NCI-H524 (cell line): ENCODE measurements at regions not wholly inside any gene's neighbourhood (a gene's known extent, or its start where the extent isn't known, plus 50 kb on each side); places are given as distances from the start of the nearest gene placed in this dataset.
"Not testable (repeated sequence)": the region's sequence is repeated elsewhere in the genome, so short reads cannot be mapped to it uniquely, and the experiment has no call there.

Source experiments
- DNase-seq, 2 experiments: peaks; one replicate each; lab custom pipeline; 2025; lab: John Stamatoyannopoulos, UW

- no peak for DNase-seq
These were observed 89.8 kb upstream of the PODXL start for GRCh38 chr7:131646203-131646602.

DNA sequence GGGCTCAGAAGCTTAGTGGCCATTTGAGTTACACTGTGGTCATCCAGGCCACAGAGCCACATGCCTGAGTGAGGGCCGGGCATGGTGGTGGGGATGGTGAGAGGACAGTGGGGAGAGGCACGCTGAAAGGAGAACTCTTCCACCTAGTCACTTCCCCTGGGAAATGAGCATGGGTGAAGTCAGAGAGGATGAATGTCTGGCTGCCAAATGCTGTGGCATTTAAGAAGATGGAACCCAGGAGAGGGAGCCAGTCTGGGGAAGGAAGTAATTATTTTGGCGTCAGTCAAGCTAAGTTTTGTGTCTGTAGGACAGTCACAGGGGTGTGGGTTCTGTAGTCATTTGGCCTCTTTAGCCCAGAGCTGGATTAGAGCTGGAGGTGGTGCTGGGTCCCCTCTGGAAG is 86.0 kb upstream of the PODXL start:
- DNase-seq, result no peak

DNA sequence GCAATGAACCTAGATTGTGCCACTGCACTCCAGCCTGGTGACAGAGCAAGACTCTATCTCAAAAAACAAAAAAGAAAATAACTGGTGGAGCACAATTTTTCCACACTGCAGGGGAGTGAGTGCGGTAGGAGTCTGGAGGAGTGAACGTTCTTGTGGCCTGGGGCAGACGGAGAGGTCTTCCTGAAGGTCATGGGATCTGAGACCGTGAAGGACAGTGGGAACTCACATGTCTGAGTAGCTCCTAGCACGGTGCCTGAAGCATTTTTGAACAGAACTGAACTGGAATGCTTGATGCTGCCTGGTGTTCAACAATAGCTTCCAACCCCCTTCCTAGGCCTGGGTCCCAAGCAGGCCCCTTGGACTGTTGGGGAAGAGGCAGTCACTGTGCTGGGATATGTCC is 84.3 kb upstream of the PODXL start:
- DNase-seq, result no peak

GRCh38 chr7:131638641-131639430 is 82.4 kb upstream of the PODXL start:
- no peak for DNase-seq

DNA sequence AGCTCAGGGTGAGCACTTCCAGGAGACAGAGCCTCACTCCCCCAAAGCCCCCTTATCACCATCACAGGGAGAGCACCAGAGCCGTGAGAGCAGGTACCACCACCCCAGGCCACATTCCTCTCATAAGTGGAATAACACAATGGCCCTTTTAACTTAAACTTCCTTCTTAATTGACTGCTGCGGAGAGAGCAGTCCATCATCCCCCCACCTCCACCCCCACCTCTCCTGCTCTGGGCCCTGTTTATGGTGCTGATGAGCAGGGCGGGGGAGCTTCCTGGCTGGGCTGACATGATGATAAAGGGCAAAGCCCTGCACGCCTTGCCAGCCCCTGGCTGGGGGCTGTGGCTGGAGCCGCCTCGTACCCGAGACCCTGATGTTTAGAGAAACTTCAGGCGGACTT is 81.4 kb upstream of the PODXL start:
- no peak for DNase-seq

- no peak for DNase-seq
These were observed 79.7 kb upstream of the PODXL start for GRCh38 chr7:131636092-131636491.

- not testable (repeated sequence) for DNase-seq
These were observed 77.8 kb upstream of the PODXL start for GRCh38 chr7:131634197-131634596.

DNA sequence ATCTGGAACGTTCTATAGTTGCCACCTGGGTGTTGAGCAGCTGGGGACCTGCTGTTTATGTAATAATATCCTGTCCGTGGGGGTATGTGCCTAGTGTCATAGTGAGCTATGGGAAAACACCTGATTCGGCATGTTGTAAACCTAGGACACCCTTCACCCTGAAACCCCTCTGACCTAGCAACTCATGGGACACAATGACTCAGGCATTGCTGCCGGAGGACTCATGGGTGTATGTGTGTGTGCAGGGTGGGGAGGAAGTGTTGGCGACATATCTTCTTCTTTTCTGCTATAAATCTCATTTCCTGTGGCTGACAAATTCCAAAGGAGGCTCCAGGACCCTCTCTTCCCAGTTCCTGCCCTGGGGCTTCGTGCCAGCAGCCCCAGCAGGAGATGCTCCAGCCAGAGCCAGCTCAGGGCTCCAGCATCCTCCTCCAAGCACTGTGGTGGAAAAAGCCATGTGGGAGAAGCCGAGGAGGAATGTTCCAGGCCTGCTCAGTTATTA is 77.0 kb upstream of the PODXL start:
- no peak for DNase-seq

DNA sequence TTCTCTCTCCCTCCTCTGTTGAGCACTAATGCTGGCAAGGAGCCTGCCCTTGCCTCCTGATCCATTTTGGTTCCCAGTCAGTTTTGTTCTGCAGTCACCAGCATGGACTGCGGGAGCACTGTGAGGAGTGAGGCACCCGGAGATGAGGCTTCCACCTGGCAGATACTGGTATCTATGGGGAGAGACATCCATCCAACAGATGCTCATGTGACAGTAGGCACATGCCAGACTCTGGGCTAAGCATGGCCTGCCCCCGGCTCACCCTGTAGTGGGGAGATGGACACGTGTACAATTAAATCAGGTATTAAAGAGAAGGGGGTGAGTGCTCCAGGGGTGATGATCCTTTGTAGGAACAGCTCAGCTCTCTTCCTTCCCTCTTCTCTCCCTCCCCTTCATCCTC is 74.0 kb upstream of the PODXL start:
- DNase-seq, result no peak

- no peak for DNase-seq
These were observed 72.9 kb upstream of the PODXL start for GRCh38 chr7:131629217-131629882.

DNA sequence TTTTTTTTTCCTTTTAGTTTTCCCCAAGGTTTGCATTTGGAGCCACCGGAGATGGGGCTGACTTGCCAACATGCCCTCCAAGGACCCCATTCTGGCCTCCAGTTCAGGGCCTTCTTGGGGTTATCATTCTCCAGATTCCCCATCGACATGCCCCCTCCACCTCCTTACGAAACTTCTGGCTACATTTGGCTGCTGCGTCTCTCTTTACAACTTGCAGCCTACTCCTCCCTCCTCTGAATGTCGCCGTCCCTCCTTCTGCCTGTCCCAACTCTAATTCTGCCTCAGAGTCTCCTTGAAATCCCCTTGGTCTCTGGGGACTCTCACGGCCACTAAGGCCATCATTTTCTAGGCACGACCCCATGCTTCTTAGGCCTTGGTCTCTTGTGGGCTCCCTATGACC is 72.2 kb upstream of the PODXL start:
- no peak for DNase-seq

DNA sequence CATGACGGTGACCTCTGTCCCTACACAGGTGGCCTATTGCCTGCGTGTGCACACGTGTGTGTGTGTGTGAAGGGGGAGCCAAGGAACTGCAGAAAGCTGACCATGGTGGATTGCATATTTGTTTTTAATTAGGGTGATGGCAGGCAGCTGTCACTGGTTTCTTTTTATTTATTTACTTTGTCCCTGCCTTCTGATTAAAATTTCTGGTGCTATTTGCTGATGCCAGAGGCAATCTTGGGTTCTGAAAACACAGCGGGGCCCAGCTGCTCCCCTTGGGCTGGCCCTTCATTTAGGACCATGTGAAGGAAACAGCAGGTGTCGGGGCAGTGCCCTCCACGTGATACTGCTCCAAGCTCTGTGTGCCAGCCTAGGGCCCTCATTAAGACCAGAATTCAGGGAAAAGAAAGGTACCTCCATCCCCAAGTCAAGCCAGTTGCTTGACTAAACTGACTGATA is 71.3 kb upstream of the PODXL start:
- no peak for DNase-seq

- DNase-seq, result no peak
These were observed 70.2 kb upstream of the PODXL start for GRCh38 chr7:131626643-131627042.

GRCh38 chr7:131625817-131626372 is 69.5 kb upstream of the PODXL start:
- no peak for DNase-seq

GRCh38 chr7:131625345-131625744 is 68.9 kb upstream of the PODXL start:
- DNase-seq, result not testable (repeated sequence)

DNA sequence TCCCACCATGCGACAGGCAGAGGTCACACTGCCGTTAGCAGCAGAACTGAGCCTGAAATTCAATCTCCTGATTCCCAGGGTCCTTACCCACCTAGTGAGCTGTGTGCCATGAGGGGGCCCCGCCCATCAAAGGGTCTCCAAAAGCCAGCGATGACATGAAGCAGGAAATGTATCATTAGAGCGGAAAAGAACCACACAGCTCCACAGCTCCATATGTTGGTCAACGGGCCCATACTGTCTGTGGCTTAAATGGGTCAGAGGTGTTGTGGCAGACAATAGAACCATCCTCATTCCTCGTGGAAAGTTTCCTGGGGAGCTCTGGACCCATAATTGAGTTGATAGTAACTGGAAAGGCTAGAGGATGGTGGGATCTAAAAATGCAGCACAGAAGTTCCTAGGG is 68.1 kb upstream of the PODXL start:
- no peak for DNase-seq

GRCh38 chr7:131623154-131623553 is 66.7 kb upstream of the PODXL start:
- no peak for DNase-seq

DNA sequence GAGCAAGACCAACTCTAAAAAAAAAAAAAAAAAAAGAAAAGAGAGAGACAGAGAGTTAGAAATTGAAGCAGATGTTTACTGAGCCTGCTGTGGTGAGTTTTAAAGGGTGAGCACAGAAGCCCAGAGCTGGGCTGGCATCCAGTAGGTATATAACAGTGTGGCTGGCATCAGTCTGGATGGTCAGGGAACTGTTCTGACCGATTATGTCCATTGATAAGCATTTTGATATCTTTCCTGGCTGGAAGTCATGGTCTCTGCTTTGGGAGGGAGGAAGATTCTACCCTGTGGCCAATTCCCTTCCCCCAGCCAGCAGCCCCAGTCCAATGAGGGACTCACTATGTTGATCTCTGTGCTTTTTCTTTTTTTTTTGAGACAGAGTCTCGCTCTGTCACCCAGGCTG is 65.2 kb upstream of the PODXL start:
- no peak for DNase-seq

DNA sequence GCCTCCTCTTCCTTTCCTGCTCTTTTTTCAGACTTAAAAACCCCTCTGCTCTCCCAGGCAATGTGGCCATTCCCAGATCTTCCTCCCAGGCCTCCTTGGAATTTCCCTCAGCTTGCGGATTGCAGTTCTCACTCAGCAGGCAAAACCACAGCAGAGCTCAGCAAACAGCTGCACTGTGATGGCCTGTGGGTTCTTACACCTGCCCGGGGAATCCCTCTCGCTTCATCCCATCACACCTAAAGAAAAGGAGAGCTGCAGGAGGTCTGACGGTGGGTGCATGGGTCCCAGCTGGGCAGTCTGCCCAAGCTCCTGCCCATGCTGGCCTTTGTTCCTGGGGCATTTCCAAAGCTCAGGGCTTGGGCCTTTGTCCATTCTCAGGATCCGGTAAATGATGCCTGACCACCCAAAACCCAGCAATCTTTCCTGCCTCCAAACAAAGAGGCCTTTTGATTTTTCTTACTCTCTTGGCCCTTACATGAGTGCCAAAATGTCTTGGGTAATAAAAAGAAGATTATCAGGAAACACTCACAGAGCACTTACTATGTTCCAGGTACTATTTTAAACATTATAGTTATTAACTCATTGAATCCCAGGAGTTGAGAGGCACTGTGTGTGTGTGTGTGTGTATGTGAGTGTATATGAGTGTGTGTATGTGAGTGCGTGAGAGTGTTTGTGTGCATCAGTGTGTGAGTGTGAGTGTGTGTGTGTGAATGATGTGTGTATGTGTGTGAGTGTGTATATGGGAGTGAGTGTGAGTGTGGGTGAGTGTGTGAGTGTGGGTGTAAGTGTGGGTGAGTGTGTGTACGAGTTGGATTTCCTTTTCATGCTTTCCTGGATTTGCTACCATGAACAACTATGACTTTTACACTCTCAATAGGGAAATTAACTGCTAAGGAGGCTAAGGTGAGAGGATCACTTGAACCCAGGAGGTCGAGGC is 64.5 kb upstream of the PODXL start:
- no peak for DNase-seq

GRCh38 chr7:131619336-131620305 is 63.2 kb upstream of the PODXL start:
- DNase-seq, result no peak

DNA sequence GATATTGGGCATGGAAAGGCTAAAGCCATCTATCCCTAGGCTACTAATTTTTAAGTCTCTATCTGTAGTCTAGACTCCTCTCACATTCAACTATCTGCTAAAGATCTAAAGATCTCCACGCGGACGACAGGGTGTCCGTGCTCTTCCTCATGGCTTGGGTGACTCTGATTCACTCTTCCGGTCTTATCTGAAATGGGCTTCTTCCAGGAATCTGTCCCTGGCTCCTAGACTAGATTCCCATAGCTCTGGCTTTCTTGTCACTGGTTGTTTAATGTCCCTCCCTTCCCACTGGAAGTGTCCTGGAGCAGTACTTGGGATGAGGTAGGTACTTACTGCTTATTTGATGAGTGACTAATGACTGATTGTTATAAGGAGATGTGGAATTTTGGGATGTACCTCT is 62.0 kb upstream of the PODXL start:
- no peak for DNase-seq
